SK-N-SH (cell line): ENCODE measurements at regions not wholly inside any gene's neighbourhood (a gene's known extent, or its start where the extent isn't known, plus 50 kb on each side); places are given as distances from the start of the nearest gene placed in this dataset.

Experiments
- CTCF ChIP-seq: fragments of 200-600 bp; sonication (generic); IDR thresholded peaks from 2 replicates; pipeline ENCODE4 v1.6.1; 2017; ENCODE audit warnings: antibody characterized with exemption, mild to moderate bottlenecking, moderate library complexity
- EZH2phosphoT487 ChIP-seq: fragments of 200-600 bp; sonication (generic); IDR thresholded peaks from 2 replicates; pipeline ENCODE4 v1.6.1; 2017; ENCODE audit warnings: low read depth, mixed run types, mild to moderate bottlenecking, antibody characterized with exemption, moderate library complexity, borderline replicate concordance
- POLR2AphosphoS5 ChIP-seq: IDR thresholded peaks from 2 replicates; pipeline ENCODE4 v1.6.1; 2012; ENCODE audit warnings: low read depth, low read length
- RCOR1 ChIP-seq: fragments of 150-350 bp; IDR thresholded peaks from 2 replicates; pipeline ENCODE4 v1.6.1; 2017; ENCODE audit warnings: antibody characterized with exemption, low read length
- REST ChIP-seq: IDR thresholded peaks from 2 replicates; pipeline ENCODE4 v1.6.1; 2012; ENCODE audit warnings: mild to moderate bottlenecking, low read depth, low read length, moderate library complexity

- no peak for TF ChIP-seq CTCF
- TF ChIP-seq REST, result no peak
- TF ChIP-seq POLR2AphosphoS5, result no peak
- TF ChIP-seq RCOR1, result no peak
- TF ChIP-seq EZH2phosphoT487, result no peak
Measured at GRCh38 chr7:69228212-69228811, 370.0 kb upstream of the AUTS2 start.
